DMS79 (cell line): ENCODE measurements at regions not wholly inside any gene's neighbourhood (a gene's known extent, or its start where the extent isn't known, plus 50 kb on each side); places are given as distances from the start of the nearest gene placed in this dataset.
"Not testable (repeated sequence)": the region's sequence is repeated elsewhere in the genome, so short reads cannot be mapped to it uniquely, and the experiment has no call there.

Source experiments
- DNase-seq: peaks from one replicate; lab custom pipeline; 2025; lab: John Stamatoyannopoulos, UW

DNA sequence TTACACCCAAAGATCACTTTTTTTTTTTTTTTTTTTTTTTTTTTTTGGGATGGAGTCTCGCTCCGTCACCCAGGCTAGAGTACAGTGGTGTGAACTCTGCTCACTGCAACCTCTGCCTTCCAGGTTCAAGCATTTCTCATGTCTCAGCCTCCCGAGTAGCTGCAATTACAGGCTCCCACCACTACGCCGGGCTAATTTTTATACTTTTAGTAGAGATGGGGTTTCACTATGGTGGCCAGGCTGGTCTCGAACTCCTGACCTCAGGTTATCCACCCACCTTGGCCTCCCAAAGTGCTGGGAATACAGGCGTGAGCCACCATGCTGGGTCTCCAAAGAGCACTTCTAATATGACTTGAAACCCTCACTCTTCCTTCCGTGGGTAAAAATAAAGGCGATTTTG is 152.2 kb upstream of the SPACA7 start:
- DNase-seq = not testable (repeated sequence)

DNA sequence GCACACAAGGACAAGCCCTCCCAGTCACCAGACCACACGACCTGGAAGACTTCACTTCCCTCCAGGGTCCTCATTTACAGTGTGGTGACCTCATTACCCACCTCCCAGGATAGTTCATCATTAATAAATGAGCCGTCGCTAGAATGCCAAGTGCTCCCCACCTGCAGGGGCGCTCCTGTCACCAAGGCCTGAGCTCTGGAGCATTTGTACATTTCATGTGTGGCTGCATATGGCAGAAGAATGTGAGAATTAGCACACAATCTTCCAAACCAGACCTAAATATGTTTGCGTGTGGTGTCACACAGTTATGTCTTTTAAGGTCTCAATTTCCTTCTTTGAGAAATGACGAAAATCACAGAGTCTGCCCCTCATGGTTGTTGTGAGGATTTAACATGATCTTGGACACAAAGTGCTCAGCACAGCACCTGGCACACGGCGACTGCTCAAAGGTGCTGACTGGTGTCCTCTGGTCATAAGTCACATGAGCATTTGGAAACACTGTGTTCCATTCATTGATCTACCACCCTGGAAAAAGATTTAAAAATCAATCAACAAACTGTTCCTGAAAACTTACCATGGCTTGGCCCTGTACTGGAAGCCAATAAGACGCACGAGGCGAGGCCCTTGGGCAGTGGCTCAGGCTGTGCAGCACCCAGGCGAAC is 150.6 kb upstream of the SPACA7 start:
- DNase-seq = no peak

DNA sequence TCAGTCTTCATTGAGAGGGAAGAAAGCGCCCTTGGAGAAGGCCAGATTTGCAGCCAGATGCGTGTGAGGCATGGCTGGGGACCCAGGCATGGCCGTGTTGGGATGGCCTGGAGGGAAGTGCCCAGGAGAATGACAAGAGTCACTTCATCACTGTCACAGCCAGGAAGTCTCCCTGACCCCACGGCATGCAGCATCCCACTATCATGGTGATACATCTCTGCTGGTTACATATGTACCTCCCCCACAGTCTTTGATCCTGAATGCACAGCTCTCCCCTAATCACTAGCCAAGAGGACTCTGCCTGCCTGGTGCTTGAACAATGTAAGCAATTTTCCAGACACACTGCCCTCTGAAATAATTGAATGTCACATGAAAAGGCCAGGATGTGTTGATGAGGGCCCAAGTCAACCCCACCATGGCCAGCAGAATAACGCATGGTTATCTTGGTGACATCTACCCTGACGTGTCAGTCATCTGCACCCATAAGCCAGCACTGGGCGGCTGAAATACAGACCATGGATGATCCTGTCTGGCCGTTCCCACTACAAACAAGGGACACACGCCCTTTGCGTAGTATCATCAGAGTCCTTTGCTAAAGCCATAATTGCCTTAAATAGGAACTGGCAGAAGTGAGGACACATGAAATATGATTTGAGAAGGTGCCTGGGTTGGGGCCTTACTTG is 149.7 kb upstream of the SPACA7 start:
- DNase-seq = no peak

DNA sequence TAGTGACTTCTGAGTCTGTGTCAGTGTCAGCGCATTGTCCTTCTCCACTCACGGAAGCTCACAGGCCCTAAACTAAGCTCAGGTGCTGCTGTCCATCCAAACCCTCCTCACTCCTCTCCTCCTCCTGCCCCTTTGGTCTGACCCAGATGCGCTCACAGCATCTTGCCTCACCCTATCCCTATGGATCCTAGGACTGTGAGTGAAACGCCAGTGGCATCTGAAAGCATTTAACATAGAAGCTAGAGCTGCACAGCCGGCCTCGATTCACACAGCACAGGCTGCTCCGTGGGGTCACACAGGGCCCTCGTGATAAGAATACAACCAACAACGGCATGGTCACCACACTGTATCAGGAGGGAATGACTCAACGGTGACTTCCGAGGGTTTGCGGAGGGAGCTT is 149.1 kb upstream of the SPACA7 start:
- no peak for DNase-seq

DNA sequence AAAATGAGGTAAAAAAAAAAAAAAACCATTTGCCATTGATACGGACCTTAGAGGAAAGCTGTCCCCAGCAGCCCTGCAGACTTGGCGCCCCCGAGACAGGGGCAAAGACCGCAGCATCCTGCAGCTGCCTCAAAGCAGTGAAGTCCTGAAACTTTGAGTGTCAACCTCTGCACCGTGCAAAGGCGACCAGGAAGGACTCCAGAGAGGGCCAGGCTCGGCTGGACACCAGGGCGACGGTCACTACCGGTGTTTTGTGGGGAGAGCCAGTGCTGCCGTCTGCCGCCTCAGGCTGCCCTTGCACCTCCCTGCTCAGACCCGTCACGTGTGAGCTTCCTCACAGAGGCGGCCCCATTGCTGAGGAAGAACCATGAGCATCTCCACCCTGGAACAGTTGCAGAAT is 146.7 kb upstream of the SPACA7 start:
- no peak for DNase-seq

DNA sequence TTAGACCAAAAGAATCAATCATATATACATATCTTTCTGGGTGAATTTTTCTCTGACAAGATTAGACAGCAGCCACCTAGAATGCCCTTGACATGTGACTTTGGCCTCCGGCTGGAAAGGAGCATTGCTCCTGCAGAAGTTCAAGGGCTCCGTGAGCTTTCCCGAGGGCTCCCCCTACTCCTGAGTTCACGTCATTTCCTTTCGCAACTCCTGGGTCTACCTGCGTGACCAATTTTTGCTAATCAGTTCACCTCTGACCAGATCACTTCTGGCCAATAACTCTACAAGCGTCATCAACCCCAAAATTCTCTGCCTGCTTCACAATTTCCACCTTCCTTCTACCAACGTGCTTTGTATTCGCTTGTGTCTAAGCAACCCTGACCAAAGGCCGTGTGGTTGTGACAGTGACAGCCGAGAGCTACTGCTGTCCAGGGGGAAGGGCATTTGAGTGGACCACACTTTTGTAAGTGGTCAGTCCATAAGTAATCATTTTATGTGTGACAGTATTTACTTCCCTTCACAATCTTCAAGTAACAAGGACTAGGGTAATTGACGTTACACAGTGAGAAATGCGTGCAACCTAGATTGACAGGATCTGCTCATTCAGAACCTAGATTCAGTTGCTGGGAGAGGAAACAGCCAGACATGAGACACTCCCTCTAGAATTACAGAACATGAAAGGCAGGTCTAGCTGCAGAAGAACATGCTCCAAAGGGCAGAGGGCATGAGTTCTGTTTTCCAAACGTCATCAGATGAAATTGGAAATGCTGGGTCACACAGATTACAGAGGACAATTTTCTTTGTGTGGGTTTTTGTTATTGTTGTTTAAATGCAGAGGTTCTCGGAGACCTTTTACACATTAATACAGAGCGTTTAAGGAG is 145.9 kb upstream of the SPACA7 start:
- DNase-seq = no peak

DNA sequence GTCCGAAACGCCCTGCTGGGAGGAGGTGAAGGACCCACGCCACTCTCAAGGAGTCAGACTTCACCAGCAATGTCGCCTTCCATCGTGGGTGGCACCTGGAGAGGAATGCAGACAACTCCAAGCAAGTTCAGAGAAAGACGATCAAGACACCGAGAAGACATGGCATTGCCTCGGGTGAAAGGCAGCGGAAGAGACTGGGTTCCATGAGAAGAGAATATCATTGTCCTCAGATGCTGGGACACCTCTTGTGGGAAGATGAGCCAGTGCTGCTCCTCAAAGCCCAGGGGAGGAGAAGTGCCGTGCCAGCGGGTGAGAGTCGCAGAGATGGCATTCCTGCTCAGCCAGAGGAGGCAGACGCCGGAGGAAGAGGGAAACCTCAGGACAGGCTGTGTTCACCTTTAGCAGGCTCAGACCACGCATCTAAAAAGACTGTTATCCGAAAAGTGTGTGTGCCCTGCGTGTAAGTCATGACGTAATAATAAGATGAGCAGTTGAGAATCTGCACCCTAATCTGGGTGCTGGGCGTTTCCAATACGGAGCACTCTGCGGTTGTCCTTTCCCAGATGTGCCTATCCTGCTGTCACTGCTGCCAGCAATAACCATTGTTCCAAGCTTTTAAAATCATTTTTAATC is 144.6 kb upstream of the SPACA7 start:
- DNase-seq = no peak

DNA sequence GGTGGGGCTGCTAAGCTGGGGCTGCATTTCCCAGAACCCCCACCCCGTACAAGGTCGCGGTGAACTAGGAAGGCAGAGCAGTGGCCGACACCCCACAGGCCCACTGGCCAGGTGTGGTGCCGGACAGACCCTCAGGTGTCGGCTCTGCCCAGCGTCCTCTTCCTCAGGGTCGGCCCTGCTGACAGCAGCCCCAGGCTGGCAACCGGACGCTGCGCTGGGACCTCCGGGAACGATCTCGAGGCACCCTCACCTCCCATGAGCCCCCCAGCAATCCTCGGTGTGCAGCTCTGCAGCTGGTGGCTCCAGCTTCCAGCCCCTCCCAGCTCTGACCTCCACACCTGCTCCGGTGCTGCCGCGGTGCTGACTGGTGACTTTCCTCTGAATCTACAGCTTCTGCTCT is 142.9 kb upstream of the SPACA7 start:
- no peak for DNase-seq

DNA sequence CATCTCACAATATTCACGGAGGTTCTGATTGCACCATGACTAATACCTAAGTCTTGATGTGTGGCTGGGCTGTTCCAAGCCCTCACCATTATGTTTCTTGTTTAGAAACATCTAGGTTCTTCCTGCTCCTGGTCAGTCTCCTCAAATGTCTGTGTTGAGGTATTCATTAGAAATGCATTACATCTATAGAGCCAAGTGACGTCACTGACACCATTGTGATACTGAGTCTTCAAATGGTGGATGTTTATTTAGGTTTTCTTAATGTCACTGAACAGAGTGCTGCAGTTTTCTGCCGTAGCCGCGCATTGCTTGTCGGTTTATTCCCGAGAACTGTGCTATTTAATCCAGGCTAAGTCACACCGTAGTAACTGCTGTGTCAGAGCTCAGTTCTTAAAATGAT is 142.4 kb upstream of the SPACA7 start:
- no peak for DNase-seq

DNA sequence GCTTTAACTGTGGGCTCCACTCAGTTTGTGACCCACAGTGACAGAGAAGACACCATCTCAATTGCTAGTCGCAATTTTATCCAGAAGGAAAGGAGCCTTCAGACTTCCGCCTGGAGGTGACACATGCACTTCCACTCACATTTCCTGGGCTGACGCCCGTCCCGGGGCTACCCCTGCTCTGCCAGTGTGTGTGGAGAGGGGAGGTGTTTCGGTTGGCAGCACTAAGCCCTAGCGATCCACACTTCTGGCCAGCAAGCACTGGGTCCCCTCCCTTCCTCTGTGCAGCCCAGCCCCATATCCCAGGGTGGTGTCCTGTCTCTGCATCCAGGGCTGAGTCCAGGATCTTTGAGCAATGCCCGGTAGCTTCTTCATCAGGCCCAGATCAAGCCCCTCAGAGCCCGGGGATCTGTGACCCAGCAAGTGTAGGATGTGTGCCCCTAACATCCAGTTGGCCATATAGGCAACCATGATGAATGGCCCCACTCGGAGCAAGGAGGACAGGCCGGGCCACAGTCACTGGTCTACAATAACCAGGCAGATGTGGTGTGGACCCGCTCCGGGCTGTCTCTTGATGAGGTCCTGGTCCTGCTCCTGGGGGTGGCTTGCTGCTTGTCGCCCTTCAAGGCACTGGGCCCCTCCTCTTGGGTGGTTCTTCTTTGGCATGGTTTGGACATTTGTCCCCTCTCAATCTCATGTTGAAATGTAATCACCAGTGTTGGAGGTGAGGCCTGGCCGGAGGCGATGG is 141.9 kb upstream of the SPACA7 start:
- no peak for DNase-seq

DNA sequence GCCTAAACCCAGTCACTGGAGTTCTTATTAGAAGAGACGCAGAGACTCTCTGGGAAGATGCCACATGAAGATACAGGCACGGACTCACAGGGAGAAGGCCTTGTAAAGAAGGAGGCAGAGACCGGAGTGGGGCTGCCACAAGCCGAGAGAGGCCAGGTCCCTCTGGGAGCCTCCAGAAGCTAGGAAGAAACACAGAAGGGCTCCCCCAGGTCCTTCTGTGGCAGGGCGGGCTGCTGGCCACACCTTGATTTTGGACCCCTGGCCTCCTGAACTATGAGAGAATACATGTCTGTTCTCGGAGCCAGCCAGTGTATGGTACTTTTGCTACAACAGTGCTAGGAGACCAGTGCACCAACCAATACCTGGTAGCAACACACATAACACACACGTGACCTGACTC is 140.1 kb upstream of the SPACA7 start:
- no peak for DNase-seq

DNA sequence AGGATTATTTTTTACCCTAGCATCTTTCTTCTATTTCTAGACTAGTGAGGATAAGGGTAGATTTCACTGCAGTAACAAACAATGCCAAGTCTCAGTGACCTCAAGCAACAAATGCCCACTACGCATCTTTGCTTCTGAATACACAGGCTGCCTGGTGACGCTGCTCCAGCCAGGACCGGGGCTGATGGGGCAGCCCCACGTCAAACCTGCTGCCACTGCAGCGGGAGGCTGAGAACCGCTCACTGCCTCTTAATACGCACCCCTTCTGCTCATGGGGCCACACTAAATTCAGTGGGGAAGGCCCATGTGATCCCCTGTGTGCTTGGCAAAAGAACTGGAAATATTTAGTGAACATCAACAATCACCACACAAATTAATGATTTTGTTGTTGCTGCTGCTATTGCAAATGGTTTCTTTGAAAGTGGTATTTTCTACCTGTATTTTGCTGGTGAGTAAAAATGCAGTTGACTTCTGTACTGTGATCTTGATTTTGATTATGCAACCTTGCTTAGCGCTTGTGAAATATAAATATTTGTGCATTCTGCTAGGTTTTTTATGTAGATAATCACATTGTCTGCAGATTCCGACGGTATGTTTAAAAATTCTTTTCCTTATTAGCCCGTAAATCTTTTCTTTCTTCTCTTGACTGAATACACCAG is 139.5 kb upstream of the SPACA7 start:
- no peak for DNase-seq

DNA sequence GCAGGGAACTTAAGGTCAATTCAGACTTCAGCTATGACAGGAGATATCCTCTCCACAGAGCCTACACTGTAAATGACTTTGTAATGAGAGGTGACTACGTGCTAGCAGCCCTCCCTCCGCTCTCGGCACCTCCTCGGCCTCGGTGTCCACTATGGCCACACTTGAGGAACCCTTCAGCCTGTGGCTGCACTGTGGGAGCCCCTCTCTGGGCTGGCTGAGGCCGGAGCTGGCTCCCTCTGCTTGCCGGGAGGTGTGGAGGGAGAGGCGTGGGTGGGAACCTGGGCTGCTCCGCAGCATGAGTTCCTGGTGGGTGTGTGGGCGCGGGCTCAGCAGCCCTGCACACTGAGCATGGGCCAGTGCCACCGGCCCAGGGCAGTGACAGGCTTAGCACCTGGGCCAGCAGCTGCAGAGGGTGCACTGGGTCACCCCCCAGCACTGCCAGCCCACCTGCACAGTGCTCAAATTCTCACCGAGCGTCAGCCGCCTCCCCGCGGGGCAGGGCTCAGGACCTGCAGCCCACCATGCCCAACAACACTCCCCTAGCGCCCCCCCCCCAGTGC is 137.6 kb upstream of the SPACA7 start:
- DNase-seq = no peak

DNA sequence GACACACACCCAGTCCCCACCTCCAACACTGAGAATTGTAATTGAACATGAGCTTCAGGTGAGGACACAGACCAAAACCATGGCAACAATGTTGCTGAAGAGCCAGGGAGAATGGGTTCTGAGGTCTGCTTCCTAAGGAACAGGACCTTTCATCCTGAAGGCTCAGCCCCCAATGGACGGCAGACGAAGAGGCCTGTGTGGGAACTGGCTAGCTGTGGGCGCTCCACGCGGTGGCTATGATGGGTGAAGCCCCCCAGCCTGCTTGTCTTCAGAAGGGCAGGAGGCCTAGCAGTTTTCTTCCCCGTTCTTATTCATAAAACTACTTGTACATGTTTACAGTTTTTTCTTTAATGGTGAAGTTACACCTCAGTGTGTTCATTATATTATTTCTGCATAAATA is 136.1 kb upstream of the SPACA7 start:
- DNase-seq = no peak

DNA sequence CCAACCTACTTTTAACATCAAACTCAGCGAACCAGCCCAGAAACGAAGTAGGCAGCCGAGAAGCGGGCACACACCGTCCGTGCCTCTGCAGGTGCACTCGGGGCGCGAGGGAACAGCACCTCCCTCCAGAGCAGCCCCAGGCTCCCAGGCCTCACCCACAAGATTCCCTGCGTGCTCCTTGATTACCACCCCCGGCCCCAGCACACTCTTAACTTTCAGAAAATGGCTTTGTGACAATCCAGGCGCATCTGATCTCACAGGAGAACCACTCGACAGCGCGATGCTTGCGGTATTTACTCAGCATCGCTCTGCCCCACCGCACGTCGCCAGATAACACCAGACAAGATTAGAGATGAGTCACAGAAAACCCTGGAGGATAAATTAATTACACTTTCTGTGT is 134.9 kb upstream of the SPACA7 start:
- DNase-seq = peak; percentile 45

DNA sequence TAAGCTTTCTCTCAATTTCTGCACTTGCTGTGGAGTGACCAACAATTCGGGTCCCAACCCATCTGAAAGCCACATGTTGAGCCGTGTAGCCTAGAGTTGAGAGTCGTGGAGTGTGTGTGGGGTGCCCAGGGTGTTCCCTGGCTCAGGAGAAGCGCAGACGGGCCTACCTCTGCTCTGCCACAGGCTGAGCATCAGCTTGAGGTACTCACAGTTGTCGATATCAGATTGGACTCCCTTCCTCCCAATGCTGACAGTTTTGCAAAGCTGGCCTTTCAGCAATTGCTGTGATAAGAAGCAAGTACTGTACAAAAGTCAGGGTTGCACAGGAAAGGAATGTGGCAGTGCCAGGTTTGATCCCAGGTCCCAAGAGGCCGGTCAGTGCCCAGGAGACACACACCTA is 133.4 kb upstream of the SPACA7 start:
- DNase-seq = no peak

DNA sequence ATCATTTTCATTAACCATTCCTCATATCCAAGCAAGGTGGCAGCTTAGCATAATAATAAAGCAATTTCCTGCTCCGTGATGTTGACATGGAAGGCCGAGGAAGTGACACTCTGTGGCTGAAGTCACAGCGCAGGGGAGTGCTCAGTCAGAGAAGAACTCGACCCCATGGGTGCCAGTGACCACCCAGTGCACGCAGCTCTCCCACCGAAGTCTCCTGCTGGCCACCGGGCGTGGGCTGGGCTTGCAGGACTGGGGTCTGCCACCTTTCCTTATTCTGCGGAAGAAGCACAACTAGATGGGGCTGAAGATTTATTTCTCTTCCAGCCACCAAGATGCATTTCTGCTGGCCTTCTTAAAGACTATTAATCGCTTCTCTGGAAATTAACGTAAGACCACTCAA is 132.1 kb upstream of the SPACA7 start:
- DNase-seq = no peak

DNA sequence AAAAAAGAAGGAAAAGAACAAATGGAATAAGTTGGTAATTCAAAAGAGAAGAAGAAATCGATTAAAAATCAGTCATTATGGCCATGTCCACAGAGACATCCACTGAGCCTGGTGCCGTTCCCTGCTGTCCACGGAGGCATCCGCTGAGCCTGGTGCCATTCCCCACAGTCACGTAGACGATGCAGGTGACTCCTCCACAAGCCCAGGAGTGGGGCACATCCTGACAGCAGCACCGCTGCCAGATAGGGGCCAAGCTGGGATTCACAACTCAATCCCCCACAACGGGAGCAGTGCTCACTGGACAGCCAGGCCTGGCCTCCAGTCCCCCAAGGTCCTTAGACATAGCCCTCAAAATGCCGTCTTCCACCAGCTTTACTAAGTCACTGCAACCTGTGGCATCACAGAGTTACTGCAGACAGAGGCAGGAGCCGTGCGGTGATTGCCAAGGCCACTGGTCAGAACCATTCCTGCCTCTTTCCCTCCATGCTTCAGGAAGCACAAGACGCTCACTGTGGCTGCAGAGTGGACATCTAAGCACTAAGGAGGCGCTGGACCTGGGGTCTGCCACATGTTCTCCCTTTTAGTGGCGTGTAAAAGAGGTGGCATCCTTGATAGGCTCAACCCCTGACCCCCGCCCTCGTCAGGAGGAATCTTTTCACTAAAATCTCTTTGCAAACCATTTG is 131.5 kb upstream of the SPACA7 start:
- DNase-seq = no peak

DNA sequence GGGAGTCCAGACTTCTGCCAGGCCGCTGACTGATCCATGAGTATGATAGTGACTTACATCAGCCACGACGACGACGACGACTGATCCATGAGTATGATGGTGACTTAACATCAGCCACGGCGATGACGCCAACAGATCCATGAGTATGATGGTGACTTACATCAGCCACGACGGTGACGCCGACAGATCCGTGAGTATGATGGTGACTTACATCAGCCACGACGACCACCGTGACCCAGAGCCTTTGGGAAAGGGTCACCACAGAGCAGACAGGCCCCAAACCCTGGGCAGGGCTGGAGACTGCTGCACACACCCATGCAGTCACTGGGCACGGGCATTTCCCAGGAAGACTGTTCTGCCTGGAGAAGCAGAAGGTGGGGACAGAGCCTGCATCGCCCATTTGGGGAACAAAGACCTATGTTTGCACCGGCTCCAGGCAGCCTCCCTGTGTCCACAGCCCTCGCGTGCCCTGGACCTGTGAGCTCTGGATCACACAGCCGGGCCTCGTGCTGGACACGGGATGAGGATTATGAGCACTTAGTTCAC is 130.9 kb upstream of the SPACA7 start:
- DNase-seq = no peak

DNA sequence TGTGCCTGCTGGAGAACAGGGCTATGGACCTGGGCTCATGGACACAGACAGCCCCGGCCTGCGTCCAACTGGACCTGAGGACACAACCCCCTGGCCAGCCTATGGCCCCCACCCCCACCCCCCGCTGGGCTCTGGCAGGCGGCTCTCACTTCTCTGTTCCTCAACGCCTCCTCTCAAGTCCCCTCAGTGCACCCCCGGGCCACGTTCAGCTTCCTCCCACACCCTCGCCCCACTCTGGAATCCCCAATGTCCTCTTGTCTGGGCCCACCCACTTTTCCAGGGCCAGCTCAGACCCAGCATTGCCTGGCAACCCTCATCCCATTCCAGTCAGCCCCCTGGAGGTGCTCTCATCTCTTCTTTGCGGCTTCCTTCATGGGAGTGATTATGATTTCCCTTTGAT is 130.2 kb upstream of the SPACA7 start:
- no peak for DNase-seq
